IMR-90 (cell line): ENCODE measurements at regions not wholly inside any gene's neighbourhood (a gene's known extent, or its start where the extent isn't known, plus 50 kb on each side); places are given as distances from the start of the nearest gene placed in this dataset.
A peak's percentile ranks its signal among the peaks of the same experiment; 100 is the strongest.

ENCODE experiments used
- ATAC-seq: fragments of 200-7000 bp; cut with Tn5 transposase; 2 replicates; pipeline ENCODE4 v1.9.1; 2020; ENCODE audit warnings: low read depth, mild to moderate bottlenecking, moderate library complexity
- BruUV-seq: library from RNA; stranded (reverse); fragments of 400-500 nt; replicated peaks from 2 replicates; lab custom pipeline; 2021; lab: Mats Ljungman, UMichigan
- CTCF ChIA-PET: fragments of 300-600 bp; formaldehyde crosslinking; extraction: SDS; loops from one replicate; lab custom pipeline; 2021; ENCODE audit warnings: antibody characterized with exemption; lab: Yijun Ruan, JAX
- POLR2A ChIA-PET: fragments of 300-600 bp; sonication (Branson Sonifier 250); formaldehyde crosslinking; loops from one replicate; lab custom pipeline; 2022; ENCODE audit warnings: antibody characterized with exemption; ENCODE audit not compliant: unreplicated experiment; lab: Charles Lee
- DNase-seq: peaks from one replicate; pipeline ENCODE4 v3.0.0; 2013
- H2AFZ ChIP-seq: replicated peaks from 2 replicates; pipeline ENCODE3; 2013; ENCODE audit warnings: low read length, mild to moderate bottlenecking; ENCODE audit not compliant: poor library complexity
- H2AK5ac ChIP-seq: 2 replicates; pipeline ENCODE4 v1.6.1; 2013; ENCODE audit warnings: low read depth, low read length, inconsistent platforms
- H2AK9ac ChIP-seq: replicated peaks from 2 replicates; pipeline ENCODE3; 2013; ENCODE audit warnings: mild to moderate bottlenecking, low read depth, low read length, moderate library complexity; ENCODE audit not compliant: poor library complexity
- H2BK120ac ChIP-seq: 2 replicates; pipeline ENCODE4 v1.6.1; 2013; ENCODE audit warnings: low read depth, low read length, inconsistent platforms
- H2BK15ac ChIP-seq: 3 replicates; pipeline ENCODE4 v1.6.1; 2013; ENCODE audit warnings: low read depth, low read length, inconsistent platforms
- H2BK20ac ChIP-seq: 2 replicates; pipeline ENCODE4 v1.6.1; 2013; ENCODE audit warnings: low read depth, mild to moderate bottlenecking, inconsistent platforms, low read length, moderate library complexity
- H2BK5ac ChIP-seq: 2 replicates; pipeline ENCODE4 v1.6.1; 2013; ENCODE audit warnings: mild to moderate bottlenecking, low read depth, low read length, inconsistent platforms; ENCODE audit not compliant: poor library complexity, severe bottlenecking
- H3K14ac ChIP-seq: replicated peaks from 2 replicates; pipeline ENCODE4 v1.6.1; 2013; ENCODE audit warnings: low read depth, low read length, inconsistent platforms
- H3K18ac ChIP-seq: 2 replicates; pipeline ENCODE4 v1.6.1; 2013; ENCODE audit warnings: low read depth, low read length, control low read depth
- H3K23ac ChIP-seq: 2 replicates; pipeline ENCODE4 v1.6.1; 2013; ENCODE audit warnings: low read depth, low read length, inconsistent platforms
- H3K27ac ChIP-seq: 2 replicates; pipeline ENCODE4 v1.5.1; 2013; ENCODE audit warnings: mild to moderate bottlenecking, control low read depth, low read length; ENCODE audit not compliant: insufficient read depth
- H3K27me3 ChIP-seq: 2 replicates; pipeline ENCODE4 v1.6.1; 2013; ENCODE audit warnings: low read length; ENCODE audit not compliant: control insufficient read depth, insufficient read depth
- H3K36me3 ChIP-seq: 2 replicates; pipeline ENCODE4 v1.6.1; 2013; ENCODE audit warnings: low read length, mixed read lengths; ENCODE audit not compliant: control insufficient read depth, insufficient read depth
- H3K4ac ChIP-seq: 2 replicates; pipeline ENCODE4 v1.6.1; 2013; ENCODE audit warnings: low read depth, low read length, inconsistent platforms
- H3K4me1 ChIP-seq: 2 replicates; pipeline ENCODE4 v1.6.1; 2013; ENCODE audit warnings: low read length, mixed read lengths; ENCODE audit not compliant: control insufficient read depth, insufficient read depth
- H3K4me2 ChIP-seq: 2 replicates; pipeline ENCODE4 v1.6.1; 2013; ENCODE audit warnings: low read depth, mild to moderate bottlenecking, control low read depth, low read length, moderate library complexity
- H3K4me3 ChIP-seq: 2 replicates; pipeline ENCODE4 v1.5.1; 2013; ENCODE audit warnings: low read depth, mild to moderate bottlenecking, control low read depth, low read length, moderate library complexity; ENCODE audit not compliant: insufficient read depth
- H3K56ac ChIP-seq: 2 replicates; pipeline ENCODE4 v1.6.1; 2013; ENCODE audit warnings: low read length, inconsistent platforms; ENCODE audit not compliant: insufficient read depth; ENCODE audit errors: extremely low read depth
- H3K79me1 ChIP-seq, 2 experiments: 2 replicates each; pipeline ENCODE4 v1.6.1; 2013; ENCODE audit warnings: low read length in 2 of 2, inconsistent platforms in 1 of 2, low read depth in 1 of 2
- H3K9ac ChIP-seq: 2 replicates; pipeline ENCODE4 v1.6.1; 2013; ENCODE audit warnings: low read depth, low read length, control low read depth
- H3K9me1 ChIP-seq: 2 replicates; pipeline ENCODE4 v1.6.1; 2013; ENCODE audit warnings: low read length, inconsistent platforms; ENCODE audit not compliant: insufficient read depth
- H3K9me3 ChIP-seq: 2 replicates; pipeline ENCODE4 v1.6.1; 2013; ENCODE audit warnings: low read length; ENCODE audit not compliant: control insufficient read depth, insufficient read depth
- H4K20me1 ChIP-seq: 2 replicates; pipeline ENCODE4 v1.6.1; 2013; ENCODE audit warnings: low read length, inconsistent platforms; ENCODE audit not compliant: insufficient read depth
- H4K5ac ChIP-seq: 2 replicates; pipeline ENCODE4 v1.6.1; 2013; ENCODE audit warnings: mild to moderate bottlenecking, low read depth, low read length, control low read depth
- H4K8ac ChIP-seq, 2 experiments: 2 replicates each; pipeline ENCODE4 v1.6.1; 2013; ENCODE audit warnings: low read depth in 2 of 2, low read length in 2 of 2, control low read depth in 1 of 2, inconsistent platforms in 1 of 2
- H4K91ac ChIP-seq: 2 replicates; pipeline ENCODE4 v1.6.1; 2013; ENCODE audit warnings: low read depth, low read length, inconsistent platforms; ENCODE audit not compliant: insufficient read depth
- BHLHE40 ChIP-seq: fragments of 150-350 bp; IDR thresholded peaks from 2 replicates; pipeline ENCODE4 v1.6.1; 2016; ENCODE audit warnings: mild to moderate bottlenecking, low read depth, low read length
- CEBPB ChIP-seq: IDR thresholded peaks from 2 replicates; pipeline ENCODE4 v1.6.1; 2012; ENCODE audit warnings: low read depth, low read length, improper control_type of control experiment
- ELK1 ChIP-seq: fragments of 150-350 bp; IDR thresholded peaks from 2 replicates; pipeline ENCODE4 v1.6.1; 2016; ENCODE audit warnings: low read depth, mild to moderate bottlenecking, low read length, moderate library complexity, borderline replicate concordance
- FOS ChIP-seq: fragments of 150-350 bp; IDR thresholded peaks from 2 replicates; pipeline ENCODE4 v1.6.1; 2016; ENCODE audit warnings: low read depth, low read length
- MAFK ChIP-seq: IDR thresholded peaks from 2 replicates; pipeline ENCODE4 v1.6.1; 2012; ENCODE audit warnings: low read depth, low read length, improper control_type of control experiment
- MAZ ChIP-seq: IDR thresholded peaks from 2 replicates; pipeline ENCODE4 v1.6.1; 2012; ENCODE audit warnings: low read depth, mild to moderate bottlenecking, low read length, improper control_type of control experiment, moderate library complexity, borderline replicate concordance
- MXI1 ChIP-seq: IDR thresholded peaks from 2 replicates; pipeline ENCODE4 v1.6.1; 2012; ENCODE audit warnings: low read depth, mild to moderate bottlenecking, low read length, moderate library complexity, borderline replicate concordance
- SMC3 ChIP-seq: fragments of 150-350 bp; IDR thresholded peaks from 2 replicates; pipeline ENCODE4 v1.6.1; 2016; ENCODE audit warnings: low read depth, mild to moderate bottlenecking, antibody characterized with exemption, low read length, moderate library complexity
- USF2 ChIP-seq: fragments of 150-350 bp; IDR thresholded peaks from 2 replicates; pipeline ENCODE4 v1.6.1; 2017; ENCODE audit warnings: mild to moderate bottlenecking, antibody characterized with exemption, low read length, low read depth
- dilution Hi-C: fragments of 300-500 bp; cut with HindIII; formaldehyde crosslinking; loops from one replicate; pipeline ENCODE4 v1.14.3; 2018; ENCODE audit warnings: low sequenced_read_pairs; ENCODE audit not compliant: unreplicated experiment
- in situ Hi-C: fragments of 300-500 bp; cut with MboI; formaldehyde crosslinking; loops from 3 replicates; pipeline ENCODE4 v1.14.3; 2019; ENCODE audit warnings: low sequenced_read_pairs, inconsistent platforms, mixed read lengths
- intact Hi-C: fragments of 100-400 bp; cut with micrococcal nuclease; formaldehyde crosslinking; loops from 2 replicates; pipeline ENCODE4 v1.10.0; 2022

- H3K23ac ChIP-seq = no peak overlapping the region
These were observed 124.4 kb downstream of the PLK2 start for GRCh38 chr5:58335518-58335917.

More at GRCh38 chr5:58335518-58335917, 124.4 kb downstream of the PLK2 start:
- Histone ChIP-seq H3K14ac (no peak overlapping the region), H2BK15ac (no peak overlapping the region), H3K27me3 (no peaks in the 10 kb centered on the region), H2BK20ac (no peak overlapping the region), H4K20me1 (no peaks in the 10 kb centered on the region), H4K5ac (no peak overlapping the region), H3K4ac (no peak overlapping the region), H2BK5ac (no peak overlapping the region), H2AK5ac (no peak overlapping the region), H3K9ac (no peak overlapping the region), H3K4me3 (no peak overlapping the region), H3K18ac (no peak overlapping the region), H2BK120ac (no peak overlapping the region), H2AFZ (no peak overlapping the region), H3K56ac (no peak overlapping the region), H3K27ac (no peak overlapping the region), H2AK9ac (no peak overlapping the region), H3K4me2 (no peak overlapping the region), H3K9me3 (no peaks in the 10 kb centered on the region), H3K79me1 (no peaks in the 10 kb centered on the region), H3K4me1 (no peaks in the 10 kb centered on the region), H3K9me1 (no peaks in the 10 kb centered on the region), H4K91ac (no peak overlapping the region), H4K8ac (no peak overlapping the region), H3K36me3 (no peaks in the 10 kb centered on the region)
- peak; percentile 5 for DNase-seq
- CTCF ChIA-PET = interaction anchor here (1.0 kb wide), 1 partner anchor 12 kb away, joined by 3 read pairs; no protein-coding TSS in a partner anchor
- TF ChIP-seq MXI1 (no peak), BHLHE40 (no peak), SMC3 (no peak), FOS (no peak), USF2 (no peak), CEBPB (no peak), ELK1 (no peak), MAZ (no peak), MAFK (no peak)
- in situ Hi-C loops (no loop called here), dilution Hi-C loops (no loop called here), intact Hi-C loops (no loop called here)
- POLR2A ChIA-PET = no interaction called here
- BruUV-seq = no TSS peak
- no peak for ATAC-seq
